HFF-Myc (cell line): ENCODE measurements at regions not wholly inside any gene's neighbourhood (a gene's known extent, or its start where the extent isn't known, plus 50 kb on each side); places are given as distances from the start of the nearest gene placed in this dataset.
A peak's percentile ranks its signal among the peaks of the same experiment; 100 is the strongest.

Experiments
- DNase-seq: peaks from one replicate; pipeline ENCODE4 v3.0.0-alpha.2; 2011; ENCODE audit warnings: low read depth; ENCODE audit errors: extremely low read depth
- H3K4me3 ChIP-seq: replicated peaks from 2 replicates; pipeline ENCODE4 v1.5.1; 2011; ENCODE audit warnings: low read depth, mild to moderate bottlenecking, control low read depth, low read length
- TF ChIP-seq, protein P1 (sequence below): IDR thresholded peaks from 2 replicates; pipeline ENCODE4 v1.5.1; 2012; ENCODE audit warnings: mild to moderate bottlenecking, low read depth, low read length, control low read depth; ENCODE audit errors: missing control alignments

DNA sequence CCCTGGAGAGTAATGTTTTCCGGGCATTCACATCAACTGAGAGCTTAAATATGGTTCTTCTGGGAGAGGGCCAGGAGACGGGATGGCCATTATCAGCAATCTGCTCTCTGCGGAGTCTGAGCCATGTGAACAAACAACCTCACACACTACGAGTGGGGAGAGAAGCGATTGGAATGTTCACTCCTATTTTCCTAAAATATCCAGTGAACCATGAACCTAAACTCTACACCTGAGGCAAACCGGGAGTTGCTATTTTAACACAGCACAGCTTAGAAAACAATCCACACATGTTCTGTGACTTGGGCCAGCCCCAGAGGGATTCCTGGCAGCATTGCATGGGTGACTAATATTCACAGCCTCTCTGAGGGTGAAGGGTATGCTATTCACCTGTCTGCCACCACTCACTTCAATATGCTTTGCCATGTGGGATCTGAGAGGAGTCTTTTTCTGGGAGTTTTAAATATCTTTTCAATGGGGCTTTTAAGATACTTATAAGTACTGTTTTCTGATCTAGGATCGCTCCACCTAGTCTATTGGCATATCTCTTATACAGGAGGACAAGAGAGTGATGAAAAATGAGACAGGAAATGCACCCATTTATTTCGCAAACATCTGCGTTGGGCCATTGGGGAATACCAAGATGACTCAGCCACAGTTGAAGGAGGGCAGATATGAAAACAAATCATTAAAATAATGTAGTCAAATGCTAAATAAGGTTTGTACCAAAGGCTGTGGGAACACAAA lies 72.6 kb upstream of the SERP2 start:
- DNase-seq: peak; percentile 70
- TF ChIP-seq, protein P1, sequence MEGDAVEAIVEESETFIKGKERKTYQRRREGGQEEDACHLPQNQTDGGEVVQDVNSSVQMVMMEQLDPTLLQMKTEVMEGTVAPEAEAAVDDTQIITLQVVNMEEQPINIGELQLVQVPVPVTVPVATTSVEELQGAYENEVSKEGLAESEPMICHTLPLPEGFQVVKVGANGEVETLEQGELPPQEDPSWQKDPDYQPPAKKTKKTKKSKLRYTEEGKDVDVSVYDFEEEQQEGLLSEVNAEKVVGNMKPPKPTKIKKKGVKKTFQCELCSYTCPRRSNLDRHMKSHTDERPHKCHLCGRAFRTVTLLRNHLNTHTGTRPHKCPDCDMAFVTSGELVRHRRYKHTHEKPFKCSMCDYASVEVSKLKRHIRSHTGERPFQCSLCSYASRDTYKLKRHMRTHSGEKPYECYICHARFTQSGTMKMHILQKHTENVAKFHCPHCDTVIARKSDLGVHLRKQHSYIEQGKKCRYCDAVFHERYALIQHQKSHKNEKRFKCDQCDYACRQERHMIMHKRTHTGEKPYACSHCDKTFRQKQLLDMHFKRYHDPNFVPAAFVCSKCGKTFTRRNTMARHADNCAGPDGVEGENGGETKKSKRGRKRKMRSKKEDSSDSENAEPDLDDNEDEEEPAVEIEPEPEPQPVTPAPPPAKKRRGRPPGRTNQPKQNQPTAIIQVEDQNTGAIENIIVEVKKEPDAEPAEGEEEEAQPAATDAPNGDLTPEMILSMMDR: no peak
- H3K4me3 ChIP-seq: no peak overlapping the region

GRCh38 chr13:44301639-44302015 lies 72.0 kb upstream of the SERP2 start:
- TF ChIP-seq, protein P1: no peak
- DNase-seq: no peak
- H3K4me3 ChIP-seq: no peak overlapping the region

GRCh38 chr13:44302233-44302632 lies 71.4 kb upstream of the SERP2 start:
- no peak for DNase-seq
- no peak overlapping the region for H3K4me3 ChIP-seq
- TF ChIP-seq, protein P1: no peak

- TF ChIP-seq, protein P1: no peak
- DNase-seq: no peak
- H3K4me3 ChIP-seq: no peak overlapping the region
Measured at GRCh38 chr13:44302940-44303575, 70.6 kb upstream of the SERP2 start.

- TF ChIP-seq, protein P1: no peak
- DNase-seq: no peak
- H3K4me3 ChIP-seq: no peak overlapping the region
Measured at GRCh38 chr13:44303681-44304432, 69.8 kb upstream of the SERP2 start.

DNA sequence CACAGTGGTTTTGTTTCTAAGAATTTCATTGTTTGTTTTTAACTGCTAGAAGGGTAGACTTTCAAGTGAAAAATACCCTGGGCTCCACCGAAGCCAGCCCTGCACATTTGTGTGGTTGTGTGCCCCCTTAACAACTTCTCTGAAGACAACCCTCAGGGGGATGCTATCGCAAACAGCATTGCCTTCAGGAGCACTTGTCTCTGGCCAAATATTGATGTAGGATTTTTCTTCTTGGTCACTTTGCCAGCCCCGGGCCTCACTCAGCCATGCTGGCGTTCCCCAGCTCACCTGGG lies 69.2 kb upstream of the SERP2 start:
- no peak for DNase-seq
- H3K4me3 ChIP-seq: no peak overlapping the region
- TF ChIP-seq, protein P1: no peak
